OCI-LY7 (cell line): ENCODE measurements at regions not wholly inside any gene's neighbourhood (a gene's known extent, or its start where the extent isn't known, plus 50 kb on each side); places are given as distances from the start of the nearest gene placed in this dataset.

Experiments used
- BruUV-seq: library from RNA; stranded (reverse); fragments of 400-500 nt; replicated peaks from 2 replicates; lab custom pipeline; 2021; lab: Mats Ljungman, UMichigan
- CTCF ChIA-PET: fragments of 300-600 bp; sonication (Branson Sonifier 250); formaldehyde crosslinking; loops from one replicate; lab custom pipeline; 2022; ENCODE audit warnings: antibody characterized with exemption; ENCODE audit not compliant: unreplicated experiment; lab: Charles Lee
- POLR2A ChIA-PET: fragments of 300-600 bp; sonication (Branson Sonifier 250); formaldehyde crosslinking; loops from one replicate; lab custom pipeline; 2022; ENCODE audit warnings: antibody characterized with exemption; lab: Charles Lee
- DNase-seq: peaks from one replicate; pipeline ENCODE4 v3.0.0-alpha.2; 2015; ENCODE audit warnings: low spot score
- H2AFZ ChIP-seq: fragments of 200-600 bp; sonication (generic), shearing (Covaris generic); 2 replicates; pipeline ENCODE4 v1.6.1; 2014; ENCODE audit warnings: mild to moderate bottlenecking, antibody characterized with exemption, low read length, moderate library complexity
- H3K27ac ChIP-seq: fragments of 200-600 bp; sonication (generic); 2 replicates; pipeline ENCODE4 v1.5.1; 2014; ENCODE audit warnings: mixed run types, low read depth, mild to moderate bottlenecking, moderate library complexity, low read length, inconsistent platforms; ENCODE audit not compliant: poor library complexity, severe bottlenecking
- H3K36me3 ChIP-seq: fragments of 200-600 bp; sonication (generic); 2 replicates; pipeline ENCODE4 v1.6.1; 2014; ENCODE audit warnings: mild to moderate bottlenecking, antibody characterized with exemption, low read length, moderate library complexity, mixed read lengths; ENCODE audit not compliant: insufficient read depth
- H3K4me1 ChIP-seq: fragments of 200-600 bp; sonication (generic); 2 replicates; pipeline ENCODE4 v1.5.1; 2014; ENCODE audit warnings: mild to moderate bottlenecking, low read length; ENCODE audit not compliant: insufficient read depth, poor library complexity, severe bottlenecking
- H3K4me2 ChIP-seq: fragments of 200-600 bp; sonication (generic); 2 replicates; pipeline ENCODE4 v1.6.1; 2014; ENCODE audit warnings: mild to moderate bottlenecking, low read length
- H3K4me3 ChIP-seq: fragments of 200-600 bp; sonication (generic); 2 replicates; pipeline ENCODE4 v1.5.1; 2014; ENCODE audit warnings: mild to moderate bottlenecking, low read depth, low read length; ENCODE audit not compliant: poor library complexity, severe bottlenecking
- H3K79me2 ChIP-seq: fragments of 200-600 bp; sonication (generic); 2 replicates; pipeline ENCODE4 v1.6.1; 2016; ENCODE audit warnings: low read depth, mild to moderate bottlenecking, low read length, moderate library complexity, mixed read lengths; ENCODE audit not compliant: insufficient read depth
- H3K9me2 ChIP-seq: fragments of 200-600 bp; sonication (generic); 2 replicates; pipeline ENCODE4 v1.6.1; 2016; ENCODE audit warnings: mild to moderate bottlenecking, low read length, mixed read lengths; ENCODE audit not compliant: insufficient read depth
- H3K9me3 ChIP-seq: fragments of 200-600 bp; sonication (generic); 2 replicates; pipeline ENCODE4 v1.6.1; 2014; ENCODE audit warnings: mild to moderate bottlenecking, mixed run types, low read length, mixed read lengths
- H4K20me1 ChIP-seq: fragments of 200-600 bp; sonication (generic); 2 replicates; pipeline ENCODE4 v1.6.1; 2014; ENCODE audit warnings: mild to moderate bottlenecking, antibody characterized with exemption, low read length, moderate library complexity, mixed read lengths; ENCODE audit not compliant: insufficient read depth
- CTCF ChIP-seq: fragments of 200-600 bp; sonication (generic); conservative IDR thresholded peaks from 2 replicates; pipeline ENCODE4 v1.5.1; 2014; ENCODE audit warnings: mild to moderate bottlenecking, antibody characterized with exemption, low read length, moderate library complexity, mixed read lengths
- EZH2phosphoT487 ChIP-seq: fragments of 200-600 bp; sonication (generic); IDR thresholded peaks from 2 replicates; pipeline ENCODE4 v1.6.1; 2018; ENCODE audit warnings: low read depth, borderline replicate concordance, mild to moderate bottlenecking, mixed run types, antibody characterized with exemption, low read length, moderate library complexity, mixed read lengths
- intact Hi-C: fragments of 100-400 bp; cut with micrococcal nuclease; formaldehyde crosslinking; loops from one replicate; pipeline ENCODE4 v1.10.0; 2022; ENCODE audit not compliant: unreplicated experiment

- Histone ChIP-seq H3K79me2 (no peaks in the 10 kb centered on the region), H4K20me1 (no peaks in the 10 kb centered on the region), H2AFZ (no peak overlapping the region), H3K9me2 (no peaks in the 10 kb centered on the region), H3K36me3 (no peaks in the 10 kb centered on the region), H3K4me1 (no peaks in the 10 kb centered on the region), H3K9me3 (no peaks in the 10 kb centered on the region), H3K4me3 (no peak overlapping the region), H3K4me2 (no peak overlapping the region), H3K27ac (no peak overlapping the region)
- intact Hi-C loops = no loop called here
- CTCF ChIA-PET = no interaction called here
- no TSS peak for BruUV-seq
- TF ChIP-seq CTCF = no peak
- TF ChIP-seq EZH2phosphoT487 = no peak
- no peak for DNase-seq
- POLR2A ChIA-PET = no interaction called here
Measured at GRCh38 chr4:14928035-14928434, 74.2 kb upstream of the CPEB2 start.

GRCh38 chr4:14929669-14930068, 72.6 kb upstream of the CPEB2 start:
- H3K4me2 ChIP-seq = no peak overlapping the region
- H3K27ac ChIP-seq = no peak overlapping the region
- no peaks in the 10 kb centered on the region for H3K9me3 ChIP-seq
- TF ChIP-seq CTCF (no peak), EZH2phosphoT487 (no peak)
- H3K9me2 ChIP-seq = no peaks in the 10 kb centered on the region
- BruUV-seq = no TSS peak
- intact Hi-C loops = no loop called here
- ChIA-PET POLR2A (interaction anchor here (0.6 kb wide), 1 partner anchor 402 kb away, joined by 3 read pairs; no protein-coding TSS in a partner anchor), CTCF (no interaction called here)
- H3K4me1 ChIP-seq = no peaks in the 10 kb centered on the region
- no peak overlapping the region for H2AFZ ChIP-seq
- H3K36me3 ChIP-seq = no peaks in the 10 kb centered on the region
- DNase-seq = no peak
- H3K4me3 ChIP-seq = no peak overlapping the region
- H4K20me1 ChIP-seq = no peaks in the 10 kb centered on the region
- no peaks in the 10 kb centered on the region for H3K79me2 ChIP-seq

GRCh38 chr4:14934704-14935390, 67.4 kb upstream of the CPEB2 start:
- no peaks in the 10 kb centered on the region for H3K36me3 ChIP-seq
- no peaks in the 10 kb centered on the region for H3K9me2 ChIP-seq
- H2AFZ ChIP-seq = no peak overlapping the region
- no peak for DNase-seq
- no peak overlapping the region for H3K4me3 ChIP-seq
- TF ChIP-seq EZH2phosphoT487 (no peak), CTCF (no peak)
- intact Hi-C loops = no loop called here
- ChIA-PET POLR2A (no interaction called here), CTCF (no interaction called here)
- H4K20me1 ChIP-seq = no peaks in the 10 kb centered on the region
- BruUV-seq = no TSS peak
- H3K4me1 ChIP-seq = no peaks in the 10 kb centered on the region
- no peak overlapping the region for H3K27ac ChIP-seq
- H3K79me2 ChIP-seq = no peaks in the 10 kb centered on the region
- no peak overlapping the region for H3K4me2 ChIP-seq
- H3K9me3 ChIP-seq = no peaks in the 10 kb centered on the region
